ENCODE measurements at regions not wholly inside any gene's neighbourhood (a gene's known extent, or its start where the extent isn't known, plus 50 kb on each side); places are given as distances from the start of the nearest gene placed in this dataset.

DNA sequence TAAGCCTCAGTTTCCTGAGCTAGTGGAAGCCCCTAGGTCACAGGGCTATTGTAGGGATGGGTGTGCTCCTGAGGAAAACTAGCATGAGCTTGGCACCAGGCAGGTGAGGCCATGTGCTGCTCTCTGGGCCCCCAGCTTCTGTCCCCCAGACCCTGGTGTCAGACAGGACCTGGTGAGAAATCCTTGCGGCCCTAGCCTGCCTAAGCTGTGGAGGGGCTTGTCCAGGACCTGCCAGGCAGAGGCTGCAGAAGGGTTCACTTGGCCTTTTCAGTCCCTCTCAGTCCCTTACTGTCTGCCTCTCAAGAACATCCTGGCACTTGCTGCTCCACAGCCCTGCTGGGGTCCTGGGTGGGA, 58.4 kb downstream of the ZFP36L2 start:
- TF ChIP-seq SIN3A (IDR thresholded peaks at IDR 0.05; ENCODE audit: borderline replicate concordance, insufficient read depth, low read length) (no peak), FOXP2 (optimal IDR thresholded peaks at IDR 0.05; ENCODE audit: borderline replicate concordance, extremely low read depth, extremely low read length, insufficient read depth) (no peak), POLR2AphosphoS5 (IDR thresholded peaks at IDR 0.05; ENCODE audit: low read depth, low read length) (no peak), TAF1 (IDR thresholded peaks at IDR 0.05; ENCODE audit: borderline replicate concordance, insufficient read depth, low read length) (no peak)
- TF ChIP-seq, protein P1, sequence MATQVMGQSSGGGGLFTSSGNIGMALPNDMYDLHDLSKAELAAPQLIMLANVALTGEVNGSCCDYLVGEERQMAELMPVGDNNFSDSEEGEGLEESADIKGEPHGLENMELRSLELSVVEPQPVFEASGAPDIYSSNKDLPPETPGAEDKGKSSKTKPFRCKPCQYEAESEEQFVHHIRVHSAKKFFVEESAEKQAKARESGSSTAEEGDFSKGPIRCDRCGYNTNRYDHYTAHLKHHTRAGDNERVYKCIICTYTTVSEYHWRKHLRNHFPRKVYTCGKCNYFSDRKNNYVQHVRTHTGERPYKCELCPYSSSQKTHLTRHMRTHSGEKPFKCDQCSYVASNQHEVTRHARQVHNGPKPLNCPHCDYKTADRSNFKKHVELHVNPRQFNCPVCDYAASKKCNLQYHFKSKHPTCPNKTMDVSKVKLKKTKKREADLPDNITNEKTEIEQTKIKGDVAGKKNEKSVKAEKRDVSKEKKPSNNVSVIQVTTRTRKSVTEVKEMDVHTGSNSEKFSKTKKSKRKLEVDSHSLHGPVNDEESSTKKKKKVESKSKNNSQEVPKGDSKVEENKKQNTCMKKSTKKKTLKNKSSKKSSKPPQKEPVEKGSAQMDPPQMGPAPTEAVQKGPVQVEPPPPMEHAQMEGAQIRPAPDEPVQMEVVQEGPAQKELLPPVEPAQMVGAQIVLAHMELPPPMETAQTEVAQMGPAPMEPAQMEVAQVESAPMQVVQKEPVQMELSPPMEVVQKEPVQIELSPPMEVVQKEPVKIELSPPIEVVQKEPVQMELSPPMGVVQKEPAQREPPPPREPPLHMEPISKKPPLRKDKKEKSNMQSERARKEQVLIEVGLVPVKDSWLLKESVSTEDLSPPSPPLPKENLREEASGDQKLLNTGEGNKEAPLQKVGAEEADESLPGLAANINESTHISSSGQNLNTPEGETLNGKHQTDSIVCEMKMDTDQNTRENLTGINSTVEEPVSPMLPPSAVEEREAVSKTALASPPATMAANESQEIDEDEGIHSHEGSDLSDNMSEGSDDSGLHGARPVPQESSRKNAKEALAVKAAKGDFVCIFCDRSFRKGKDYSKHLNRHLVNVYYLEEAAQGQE (IDR thresholded peaks at IDR 0.05; ENCODE audit: insufficient read depth in 1 of 2, low read depth in 2 of 2, low read length in 2 of 2), result no peak

DNA sequence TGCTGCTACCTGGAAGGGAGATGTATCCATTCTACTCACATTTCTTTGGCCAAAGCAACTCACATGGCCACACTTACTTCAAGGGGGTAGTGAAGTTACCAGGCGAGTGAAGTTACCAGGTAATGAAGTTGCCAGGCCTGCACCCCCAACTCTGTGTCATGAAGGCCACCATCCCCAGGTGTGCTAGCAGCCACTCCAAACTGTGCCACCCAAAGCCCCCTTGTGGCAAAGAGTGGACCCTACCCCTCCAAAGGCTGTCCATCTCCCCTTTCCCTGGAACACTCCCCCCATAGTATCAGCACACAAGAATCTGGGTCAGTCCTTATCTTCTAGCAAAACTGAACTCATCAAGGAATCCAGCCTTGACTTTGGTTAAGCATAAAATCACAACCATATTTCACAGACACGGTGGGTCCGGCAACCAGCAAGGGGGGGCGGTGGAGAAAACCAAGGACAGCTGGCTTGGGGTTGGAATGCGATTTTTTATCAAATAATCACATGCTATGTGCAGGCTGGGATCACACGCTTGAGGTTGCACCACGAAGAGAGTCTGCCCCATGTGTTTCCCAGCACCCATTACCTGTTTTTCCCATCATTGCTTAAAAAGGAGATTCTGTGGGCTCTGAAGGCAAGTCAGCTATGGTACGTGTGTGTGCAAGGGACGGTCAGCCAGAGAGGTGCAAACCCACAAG, 60.9 kb downstream of the ZFP36L2 start:
- TF ChIP-seq, protein P1 (IDR thresholded peaks at IDR 0.05; ENCODE audit: insufficient read depth in 1 of 2, low read depth in 2 of 2, low read length in 2 of 2), result no peak
- no peak for TF ChIP-seq POLR2AphosphoS5 (IDR thresholded peaks at IDR 0.05; ENCODE audit: low read depth, low read length)
- TF ChIP-seq SIN3A (IDR thresholded peaks at IDR 0.05; ENCODE audit: borderline replicate concordance, insufficient read depth, low read length), result no peak
- no peak for TF ChIP-seq FOXP2 (optimal IDR thresholded peaks at IDR 0.05; ENCODE audit: borderline replicate concordance, extremely low read depth, extremely low read length, insufficient read depth)
- no peak for TF ChIP-seq TAF1 (IDR thresholded peaks at IDR 0.05; ENCODE audit: borderline replicate concordance, insufficient read depth, low read length)

DNA sequence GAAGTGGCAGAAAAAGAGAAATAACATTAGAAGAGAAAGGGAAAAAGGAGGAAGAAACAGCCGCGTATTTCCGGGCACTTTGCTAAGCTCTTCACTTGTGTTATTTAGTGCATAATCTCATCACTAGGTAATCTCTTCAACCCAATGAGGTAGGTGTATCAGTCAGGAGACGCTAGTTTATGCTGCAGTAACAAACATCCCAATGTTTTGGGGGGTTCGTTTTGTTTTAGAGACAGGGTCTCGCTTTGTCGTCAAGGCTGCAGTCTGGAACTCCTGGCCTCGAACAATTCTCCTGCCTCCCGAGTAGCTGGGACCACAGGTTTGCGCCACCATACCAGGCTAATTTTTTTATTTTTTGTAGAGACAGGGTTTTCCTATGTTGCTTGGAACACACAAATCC, 61.7 kb downstream of the ZFP36L2 start:
- TF ChIP-seq FOXP2 (optimal IDR thresholded peaks at IDR 0.05; ENCODE audit: borderline replicate concordance, extremely low read depth, extremely low read length, insufficient read depth) (no peak), SIN3A (IDR thresholded peaks at IDR 0.05; ENCODE audit: borderline replicate concordance, insufficient read depth, low read length) (no peak), TAF1 (IDR thresholded peaks at IDR 0.05; ENCODE audit: borderline replicate concordance, insufficient read depth, low read length) (no peak), POLR2AphosphoS5 (IDR thresholded peaks at IDR 0.05; ENCODE audit: low read depth, low read length) (no peak)
- TF ChIP-seq, protein P1 (IDR thresholded peaks at IDR 0.05; ENCODE audit: insufficient read depth in 1 of 2, low read depth in 2 of 2, low read length in 2 of 2), result no peak

DNA sequence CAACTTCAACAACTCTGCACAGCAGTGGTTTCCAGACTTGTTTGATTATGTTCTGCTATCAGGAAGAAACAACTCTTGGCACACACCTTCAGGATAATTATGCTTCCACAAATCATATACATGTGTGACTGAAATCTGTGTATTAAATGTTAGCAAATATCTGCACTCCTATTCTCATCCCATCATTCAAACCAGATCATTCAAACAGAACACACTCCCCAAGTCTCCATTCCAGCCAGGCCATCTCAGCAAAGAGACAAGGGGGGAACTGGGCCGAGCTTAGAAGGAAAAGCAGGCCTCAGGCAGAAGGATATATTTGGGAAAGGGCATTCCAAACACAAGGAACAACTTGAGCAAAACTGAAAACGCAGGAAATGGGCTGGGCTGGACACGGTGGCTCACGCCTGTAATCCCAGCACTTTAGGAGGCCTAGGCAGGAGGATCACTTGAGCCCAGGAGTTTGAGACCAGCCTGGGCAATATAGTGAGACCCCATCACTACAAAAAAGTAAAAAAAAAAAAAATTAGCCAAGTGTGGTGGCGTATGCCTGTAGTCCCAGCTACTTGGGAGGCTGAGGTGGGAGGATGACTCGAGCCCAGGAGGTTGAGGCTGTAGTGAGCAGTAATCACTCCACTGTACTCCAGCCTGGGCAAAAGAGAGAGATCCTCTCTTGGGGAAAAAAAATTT, 62.7 kb downstream of the ZFP36L2 start:
- TF ChIP-seq FOXP2 (optimal IDR thresholded peaks at IDR 0.05; ENCODE audit: borderline replicate concordance, extremely low read depth, extremely low read length, insufficient read depth) (no peak), TAF1 (IDR thresholded peaks at IDR 0.05; ENCODE audit: borderline replicate concordance, insufficient read depth, low read length) (no peak), SIN3A (IDR thresholded peaks at IDR 0.05; ENCODE audit: borderline replicate concordance, insufficient read depth, low read length) (no peak), POLR2AphosphoS5 (IDR thresholded peaks at IDR 0.05; ENCODE audit: low read depth, low read length) (no peak)
- TF ChIP-seq, protein P1 (IDR thresholded peaks at IDR 0.05; ENCODE audit: insufficient read depth in 1 of 2, low read depth in 2 of 2, low read length in 2 of 2), result no peak

All from PFSK-1 (cell line).